Naive thymus-derived CD4-positive, alpha-beta T cell (primary cell): ENCODE measurements at regions not wholly inside any gene's neighbourhood (a gene's known extent, or its start where the extent isn't known, plus 50 kb on each side); places are given as distances from the start of the nearest gene placed in this dataset.
"Not testable (repeated sequence)": the region's sequence is repeated elsewhere in the genome, so short reads cannot be mapped to it uniquely, and the experiment has no call there.

Experiments used
- ATAC-seq: fragments of 150-1000 bp; cut with Tn5 transposase; 2 replicates; pipeline ENCODE4 v1.10.0; 2021; ENCODE audit warnings: mild to moderate bottlenecking, moderate library complexity
- CTCF ChIA-PET: fragments of 350-600 bp; sonication (Branson Sonifier 250); formaldehyde crosslinking; loops from one replicate; lab custom pipeline; 2021; ENCODE audit warnings: antibody characterized with exemption; lab: Charles Lee
- POLR2A ChIA-PET: fragments of 350-600 bp; sonication (Branson Sonifier 250); formaldehyde crosslinking; loops from one replicate; lab custom pipeline; 2021; ENCODE audit warnings: antibody characterized with exemption, inconsistent platforms; lab: Charles Lee
- DNase-seq, 9 donors: peaks; one replicate each; pipeline versions ENCODE4 v3.0.0 to v3.0.0-alpha.2; 2020 to 2022; ENCODE audit warnings: mixed read lengths in 1 of 9
- H3K27ac ChIP-seq: one replicate; pipeline ENCODE4 v1.7.0; 2013; ENCODE audit warnings: mild to moderate bottlenecking, low read depth, low read length, moderate library complexity
- H3K27me3 ChIP-seq, 2 donors: one replicate each; pipeline ENCODE4 v1.7.0; 2013; ENCODE audit warnings: low read length in 2 of 2, mild to moderate bottlenecking in 2 of 2, moderate library complexity in 2 of 2; ENCODE audit not compliant: control insufficient read depth in 2 of 2, insufficient read depth in 2 of 2
- H3K36me3 ChIP-seq, 3 experiments: 1 replicate in 2 of 3; 2 replicates in 1 of 3; pipeline ENCODE4 v1.7.0; 2013; ENCODE audit warnings: low read length in 3 of 3, mild to moderate bottlenecking in 3 of 3, moderate library complexity in 1 of 3; ENCODE audit not compliant: insufficient read depth in 3 of 3, control insufficient read depth in 2 of 3
- H3K4me1 ChIP-seq, 2 donors: one replicate each; pipeline ENCODE4 v1.7.0; 2013; ENCODE audit warnings: low read length in 2 of 2, mild to moderate bottlenecking in 2 of 2, moderate library complexity in 1 of 2; ENCODE audit not compliant: control insufficient read depth in 2 of 2, insufficient read depth in 2 of 2
- H3K4me3 ChIP-seq: 2 replicates; pipeline ENCODE4 v1.7.0; 2013; ENCODE audit warnings: mild to moderate bottlenecking, low read length
- H3K9me3 ChIP-seq, 3 experiments: 1 replicate in 2 of 3; 2 replicates in 1 of 3; pipeline ENCODE4 v1.7.0; 2013; ENCODE audit warnings: low read length in 3 of 3; ENCODE audit not compliant: control insufficient read depth in 2 of 3
- H3K27ac Mint-ChIP-seq, 9 donors: one replicate each; pipeline ENCODE4 v1.8.0; 2020 to 2022; ENCODE audit warnings: mixed read lengths in 9 of 9, mild to moderate bottlenecking in 8 of 9, moderate library complexity in 5 of 9, inconsistent platforms in 2 of 9
- H3K27me3 Mint-ChIP-seq, 5 donors: one replicate each; pipeline ENCODE4 v1.8.0; 2021 to 2022; ENCODE audit warnings: mixed read lengths in 5 of 5, mild to moderate bottlenecking in 1 of 5
- H3K36me3 Mint-ChIP-seq, 5 donors: one replicate each; pipeline ENCODE4 v1.8.0; 2020 to 2022; ENCODE audit warnings: mixed read lengths in 5 of 5, mild to moderate bottlenecking in 3 of 5, inconsistent platforms in 1 of 5
- H3K4me1 Mint-ChIP-seq, 7 donors: one replicate each; pipeline ENCODE4 v1.8.0; 2020 to 2022; ENCODE audit warnings: mixed read lengths in 7 of 7, mild to moderate bottlenecking in 3 of 7, inconsistent platforms in 1 of 7
- H3K4me3 Mint-ChIP-seq, 10 donors: one replicate each; pipeline ENCODE4 v1.8.0; 2020 to 2022; ENCODE audit warnings: mild to moderate bottlenecking in 10 of 10, mixed read lengths in 10 of 10, moderate library complexity in 6 of 10, inconsistent platforms in 2 of 10
- H3K9me3 Mint-ChIP-seq, 11 donors: one replicate each; pipeline ENCODE4 v1.8.0; 2020 to 2022; ENCODE audit warnings: mixed read lengths in 11 of 11, mild to moderate bottlenecking in 4 of 11, inconsistent platforms in 1 of 11, moderate library complexity in 1 of 11
- intact Hi-C, 2 donors: fragments of 100-400 bp; cut with micrococcal nuclease; formaldehyde crosslinking; loops; one replicate each; pipeline ENCODE4 v1.15.1; 2023

- Mint-ChIP-seq H3K4me3 (no peak overlapping the region), H3K36me3 (no peaks in the 10 kb centered on the region), H3K4me1 (no peaks in the 10 kb centered on the region), H3K9me3 (peaks cover 0 to 23% (median 3%) of the 10 kb centered on the region in 11 donors), H3K27me3 (no peaks in the 10 kb centered on the region), H3K27ac (no peak overlapping the region)
- intact Hi-C loops = no loop called here
- Histone ChIP-seq H3K27ac (no peak overlapping the region), H3K36me3 (no peaks in the 10 kb centered on the region), H3K9me3 (no peaks in the 10 kb centered on the region), H3K4me3 (no peak overlapping the region), H3K4me1 (no peaks in the 10 kb centered on the region), H3K27me3 (no peaks in the 10 kb centered on the region)
- DNase-seq (no peak), ATAC-seq (no peak)
- ChIA-PET POLR2A (no interaction called here), CTCF (no interaction called here)
These were observed 1363.5 kb upstream of the PCDH20 start for GRCh38 chr13:62779161-62779560.

GRCh38 chr13:62767473-62767872 lies 1351.8 kb upstream of the PCDH20 start:
- Mint-ChIP-seq H3K27ac (no peak overlapping the region), H3K4me3 (no peak overlapping the region), H3K36me3 (no peaks in the 10 kb centered on the region), H3K27me3 (no peaks in the 10 kb centered on the region), H3K4me1 (no peaks in the 10 kb centered on the region), H3K9me3 (peaks cover 0 to 9% (median 1%) of the 10 kb centered on the region in 11 donors)
- ATAC-seq (no peak), DNase-seq (no peak)
- Histone ChIP-seq H3K27ac (no peak overlapping the region), H3K27me3 (no peaks in the 10 kb centered on the region), H3K4me1 (no peaks in the 10 kb centered on the region), H3K36me3 (no peaks in the 10 kb centered on the region), H3K4me3 (no peak overlapping the region), H3K9me3 (no peaks in the 10 kb centered on the region)
- CTCF ChIA-PET = no interaction called here
- intact Hi-C loops = no loop called here
- POLR2A ChIA-PET = no interaction called here

- POLR2A ChIA-PET = no interaction called here
- H3K36me3 ChIP-seq = no peaks in the 10 kb centered on the region
- ATAC-seq = no peak
These were observed 1345.1 kb upstream of the PCDH20 start for GRCh38 chr13:62760724-62761123.

GRCh38 chr13:62747629-62748028 lies 1332.0 kb upstream of the PCDH20 start:
- H3K27ac ChIP-seq = no peak overlapping the region
- no peaks in the 10 kb centered on the region for H3K36me3 Mint-ChIP-seq
- no peaks in the 10 kb centered on the region for H3K4me1 ChIP-seq
- H3K4me3 ChIP-seq = no peak overlapping the region
- H3K4me3 Mint-ChIP-seq = no peak overlapping the region
- no peak for ATAC-seq
- H3K36me3 ChIP-seq = no peaks in the 10 kb centered on the region
- no peak for DNase-seq
- H3K9me3 Mint-ChIP-seq = peaks cover 0 to 18% (median 4%) of the 10 kb centered on the region in 11 donors
- H3K4me1 Mint-ChIP-seq = no peaks in the 10 kb centered on the region
- intact Hi-C loops = no loop called here
- H3K27me3 ChIP-seq = no peaks in the 10 kb centered on the region
- no peak overlapping the region for H3K27ac Mint-ChIP-seq
- ChIA-PET CTCF (no interaction called here), POLR2A (no interaction called here)
- no peaks in the 10 kb centered on the region for H3K27me3 Mint-ChIP-seq
- no peaks in the 10 kb centered on the region for H3K9me3 ChIP-seq

More at GRCh38 chr13:62760724-62761123, 1345.1 kb upstream of the PCDH20 start:
- peaks cover 0 to 1% (median 0%) of the 10 kb centered on the region in 5 donors for H3K36me3 Mint-ChIP-seq
- peaks cover 0 to 20% (median 8%) of the 10 kb centered on the region in 11 donors for H3K9me3 Mint-ChIP-seq
- H3K4me1 Mint-ChIP-seq = no peaks in the 10 kb centered on the region
- Histone ChIP-seq H3K27me3 (no peaks in the 10 kb centered on the region), H3K4me1 (no peaks in the 10 kb centered on the region), H3K27ac (no peak overlapping the region), H3K9me3 (no peaks in the 10 kb centered on the region), H3K4me3 (no peak overlapping the region)
- intact Hi-C loops = no loop called here
- no peaks in the 10 kb centered on the region for H3K27me3 Mint-ChIP-seq
- no peak overlapping the region for H3K4me3 Mint-ChIP-seq
- no peak for DNase-seq
- H3K27ac Mint-ChIP-seq = no peak overlapping the region
- CTCF ChIA-PET = no interaction called here

GRCh38 chr13:62747152-62747551 lies 1331.5 kb upstream of the PCDH20 start:
- no peak for DNase-seq
- H3K36me3 ChIP-seq = no peaks in the 10 kb centered on the region
- no peaks in the 10 kb centered on the region for H3K27me3 ChIP-seq
- CTCF ChIA-PET = no interaction called here
- H3K4me3 ChIP-seq = no peak overlapping the region
- POLR2A ChIA-PET = no interaction called here
- no peaks in the 10 kb centered on the region for H3K4me1 Mint-ChIP-seq
- no peak overlapping the region for H3K4me3 Mint-ChIP-seq
- H3K27ac Mint-ChIP-seq = no peak overlapping the region
- no peaks in the 10 kb centered on the region for H3K9me3 ChIP-seq
- no peak for ATAC-seq
- H3K36me3 Mint-ChIP-seq = no peaks in the 10 kb centered on the region
- H3K4me1 ChIP-seq = no peaks in the 10 kb centered on the region
- H3K27me3 Mint-ChIP-seq = no peaks in the 10 kb centered on the region
- H3K27ac ChIP-seq = no peak overlapping the region
- intact Hi-C loops = no loop called here
- peaks cover 0 to 18% (median 4%) of the 10 kb centered on the region in 11 donors for H3K9me3 Mint-ChIP-seq

GRCh38 chr13:62729746-62730145 lies 1314.1 kb upstream of the PCDH20 start:
- H3K4me3 Mint-ChIP-seq, H3K4me1 Mint-ChIP-seq, H3K36me3 Mint-ChIP-seq, H3K27ac ChIP-seq, H3K4me1 ChIP-seq, intact Hi-C loops, H3K9me3 ChIP-seq, H3K27ac Mint-ChIP-seq, H3K27me3 ChIP-seq, H3K27me3 Mint-ChIP-seq, ATAC-seq, POLR2A ChIA-PET, H3K4me3 ChIP-seq, CTCF ChIA-PET, H3K36me3 ChIP-seq, DNase-seq: not testable (repeated sequence)
- H3K9me3 Mint-ChIP-seq = peaks cover 0 to 20% (median 10%) of the 10 kb centered on the region in 11 donors

- Histone ChIP-seq H3K27me3 (no peaks in the 10 kb centered on the region), H3K4me3 (no peak overlapping the region), H3K36me3 (no peaks in the 10 kb centered on the region), H3K9me3 (no peaks in the 10 kb centered on the region), H3K4me1 (no peaks in the 10 kb centered on the region), H3K27ac (no peak overlapping the region)
- Mint-ChIP-seq H3K27me3 (no peaks in the 10 kb centered on the region), H3K9me3 (peaks cover 0 to 17% (median 2%) of the 10 kb centered on the region in 11 donors), H3K4me3 (no peak overlapping the region), H3K4me1 (no peaks in the 10 kb centered on the region), H3K36me3 (no peaks in the 10 kb centered on the region), H3K27ac (no peak overlapping the region)
- ChIA-PET CTCF (no interaction called here), POLR2A (no interaction called here)
- no peak for DNase-seq
- intact Hi-C loops = no loop called here
- no peak for ATAC-seq
These were observed 1306.2 kb upstream of the PCDH20 start for GRCh38 chr13:62721893-62722292.
